A673 (cell line): ENCODE measurements at regions not wholly inside any gene's neighbourhood (a gene's known extent, or its start where the extent isn't known, plus 50 kb on each side); places are given as distances from the start of the nearest gene placed in this dataset.

Experiments used
- BruUV-seq: library from RNA; stranded (reverse); fragments of 400-500 nt; replicated peaks from 2 replicates; lab custom pipeline; 2021; lab: Mats Ljungman, UMichigan
- CTCF ChIA-PET: fragments of 300-600 bp; sonication (Branson Sonifier 250); formaldehyde crosslinking; loops from one replicate; lab custom pipeline; 2022; ENCODE audit warnings: antibody characterized with exemption; lab: Charles Lee
- POLR2A ChIA-PET: fragments of 300-600 bp; sonication (Branson Sonifier 250); formaldehyde crosslinking; loops from one replicate; lab custom pipeline; 2022; ENCODE audit warnings: antibody characterized with exemption; ENCODE audit not compliant: low non-redundant PET; lab: Charles Lee
- DNase-seq: peaks from one replicate; pipeline ENCODE4 v3.0.0-alpha.2; 2015; ENCODE audit warnings: low spot score
- H3K27ac ChIP-seq: fragments of 200-600 bp; sonication (generic); 2 replicates; pipeline ENCODE4 v1.5.1; 2016; ENCODE audit warnings: mixed run types, low read depth, mild to moderate bottlenecking, mixed read lengths, antibody characterized with exemption, low read length; ENCODE audit not compliant: poor library complexity, severe bottlenecking
- H3K27me3 ChIP-seq: fragments of 200-600 bp; sonication (generic); replicated peaks from 2 replicates; pipeline ENCODE4 v1.6.1; 2017; ENCODE audit warnings: mixed run types, low read depth, mild to moderate bottlenecking, mixed read lengths, antibody characterized with exemption, low read length; ENCODE audit not compliant: insufficient read depth, poor library complexity
- H3K36me3 ChIP-seq: fragments of 200-600 bp; sonication (generic); 2 replicates; pipeline ENCODE4 v1.6.1; 2016; ENCODE audit warnings: mixed run types, mild to moderate bottlenecking, mixed read lengths, antibody characterized with exemption, low read length; ENCODE audit not compliant: insufficient read depth, poor library complexity, severe bottlenecking
- H3K4me1 ChIP-seq: fragments of 200-600 bp; sonication (generic); 2 replicates; pipeline ENCODE4 v1.6.1; 2017; ENCODE audit warnings: mixed run types, mild to moderate bottlenecking, mixed read lengths, antibody characterized with exemption, low read length; ENCODE audit not compliant: insufficient read depth, poor library complexity, severe bottlenecking
- H3K4me3 ChIP-seq: fragments of 200-600 bp; sonication (generic); 2 replicates; pipeline ENCODE4 v1.5.1; 2016; ENCODE audit warnings: low read depth, mixed run types, mild to moderate bottlenecking, mixed read lengths, low read length; ENCODE audit not compliant: poor library complexity, severe bottlenecking
- H3K9me3 ChIP-seq: fragments of 200-600 bp; sonication (generic); 2 replicates; pipeline ENCODE4 v1.6.1; 2016; ENCODE audit warnings: mixed run types, low read depth, mild to moderate bottlenecking, mixed read lengths, antibody characterized with exemption, low read length; ENCODE audit not compliant: poor library complexity, severe bottlenecking
- EZH2 ChIP-seq: fragments of 200-600 bp; sonication (generic); IDR thresholded peaks from 2 replicates; pipeline ENCODE4 v1.6.1; 2017; ENCODE audit warnings: borderline replicate concordance, low read depth, mild to moderate bottlenecking, mixed read lengths, antibody characterized with exemption, low read length; ENCODE audit not compliant: poor library complexity, severe bottlenecking
- intact Hi-C: fragments of 100-400 bp; cut with micrococcal nuclease; formaldehyde crosslinking; loops from one replicate; pipeline ENCODE4 v1.10.0; 2022; ENCODE audit not compliant: unreplicated experiment
- TF ChIP-seq, protein P1 (sequence below): fragments of 300-800, 200-600 bp; sonication (generic); conservative IDR thresholded peaks from 2 replicates; pipeline ENCODE4 v1.5.1; 2017; ENCODE audit warnings: low read depth, mild to moderate bottlenecking, antibody characterized with exemption, low read length, moderate library complexity, mixed read lengths

DNA sequence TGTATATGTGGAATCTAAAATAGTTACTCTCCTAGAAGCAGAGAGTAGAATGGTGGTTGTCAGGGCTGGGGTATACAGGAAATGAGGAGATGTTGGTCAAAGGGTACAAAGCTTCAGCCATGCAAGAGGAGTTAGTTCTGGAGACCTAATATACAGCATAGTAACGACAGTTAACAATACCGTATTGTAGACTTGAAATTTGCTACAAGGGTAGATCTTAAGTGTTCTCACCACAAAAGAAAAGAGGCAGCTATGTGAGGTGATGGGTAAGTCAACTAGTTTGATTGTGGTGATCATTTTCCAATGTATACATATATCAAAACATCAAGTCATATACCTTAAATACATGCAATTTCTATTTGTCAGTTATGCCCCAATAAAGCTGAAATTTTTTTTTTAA is 98.2 kb upstream of the CYP1B1 start:
- no peak overlapping the region for H3K27ac ChIP-seq
- no peak overlapping the region for H3K4me3 ChIP-seq
- no peaks in the 10 kb centered on the region for H3K9me3 ChIP-seq
- H3K4me1 ChIP-seq: no peaks in the 10 kb centered on the region
- CTCF ChIA-PET: no interaction called here
- intact Hi-C loops: no loop called here
- no TSS peak for BruUV-seq
- TF ChIP-seq EZH2: no peak
- TF ChIP-seq, protein P1, sequence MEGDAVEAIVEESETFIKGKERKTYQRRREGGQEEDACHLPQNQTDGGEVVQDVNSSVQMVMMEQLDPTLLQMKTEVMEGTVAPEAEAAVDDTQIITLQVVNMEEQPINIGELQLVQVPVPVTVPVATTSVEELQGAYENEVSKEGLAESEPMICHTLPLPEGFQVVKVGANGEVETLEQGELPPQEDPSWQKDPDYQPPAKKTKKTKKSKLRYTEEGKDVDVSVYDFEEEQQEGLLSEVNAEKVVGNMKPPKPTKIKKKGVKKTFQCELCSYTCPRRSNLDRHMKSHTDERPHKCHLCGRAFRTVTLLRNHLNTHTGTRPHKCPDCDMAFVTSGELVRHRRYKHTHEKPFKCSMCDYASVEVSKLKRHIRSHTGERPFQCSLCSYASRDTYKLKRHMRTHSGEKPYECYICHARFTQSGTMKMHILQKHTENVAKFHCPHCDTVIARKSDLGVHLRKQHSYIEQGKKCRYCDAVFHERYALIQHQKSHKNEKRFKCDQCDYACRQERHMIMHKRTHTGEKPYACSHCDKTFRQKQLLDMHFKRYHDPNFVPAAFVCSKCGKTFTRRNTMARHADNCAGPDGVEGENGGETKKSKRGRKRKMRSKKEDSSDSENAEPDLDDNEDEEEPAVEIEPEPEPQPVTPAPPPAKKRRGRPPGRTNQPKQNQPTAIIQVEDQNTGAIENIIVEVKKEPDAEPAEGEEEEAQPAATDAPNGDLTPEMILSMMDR: no peak
- peaks cover 4% of the 10 kb centered on the region for H3K27me3 ChIP-seq
- H3K36me3 ChIP-seq: no peaks in the 10 kb centered on the region
- POLR2A ChIA-PET: no interaction called here
- no peak for DNase-seq

DNA sequence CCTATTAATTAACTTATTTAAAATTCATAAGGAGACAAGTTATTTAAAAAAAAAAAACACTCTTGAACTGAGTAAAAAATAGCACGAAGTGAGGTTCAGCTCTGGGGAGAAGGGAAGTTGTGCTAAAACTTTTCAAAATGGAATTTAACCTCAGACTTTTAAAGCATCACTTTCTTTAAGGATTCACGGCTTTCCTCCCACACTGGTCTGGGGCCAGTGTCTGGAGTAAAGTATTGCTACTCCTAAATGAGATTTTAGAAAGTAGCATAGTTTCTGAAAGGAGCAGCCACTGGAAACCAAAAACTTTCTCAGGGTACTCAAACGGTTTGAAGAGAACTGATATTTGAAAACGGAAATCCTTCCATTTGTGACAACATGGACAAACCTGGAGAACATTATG is 97.7 kb upstream of the CYP1B1 start:
- intact Hi-C loops: no loop called here
- H3K4me1 ChIP-seq: no peaks in the 10 kb centered on the region
- DNase-seq: no peak
- ChIA-PET CTCF (no interaction called here), POLR2A (no interaction called here)
- H3K27me3 ChIP-seq: peaks cover 4% of the 10 kb centered on the region
- H3K27ac ChIP-seq: no peak overlapping the region
- H3K4me3 ChIP-seq: no peak overlapping the region
- no peaks in the 10 kb centered on the region for H3K36me3 ChIP-seq
- no peaks in the 10 kb centered on the region for H3K9me3 ChIP-seq
- BruUV-seq: no TSS peak
- TF ChIP-seq, protein P1: no peak
- TF ChIP-seq EZH2: no peak

- no peaks in the 10 kb centered on the region for H3K4me1 ChIP-seq
- H3K4me3 ChIP-seq: no peak overlapping the region
- H3K36me3 ChIP-seq: no peaks in the 10 kb centered on the region
- BruUV-seq: no TSS peak
- no peaks in the 10 kb centered on the region for H3K9me3 ChIP-seq
- H3K27me3 ChIP-seq: no peaks in the 10 kb centered on the region
- H3K27ac ChIP-seq: no peak overlapping the region
- TF ChIP-seq, protein P1: no peak
- no peak for TF ChIP-seq EZH2
- intact Hi-C loops: no loop called here
- CTCF ChIA-PET: interaction anchor here (0.7 kb wide), 1 partner anchor 95 kb away, joined by 3 read pairs; the partner anchor contains the start of gene CYP1B1
- POLR2A ChIA-PET: interaction anchor here (0.7 kb wide), 1 partner anchor 32 kb away, joined by 3 read pairs; no protein-coding TSS in a partner anchor
- DNase-seq: no peak
Observed at GRCh38 chr2:38171208-38171855, 95.4 kb upstream of the CYP1B1 start.
